H1 (cell line): ENCODE measurements at regions not wholly inside any gene's neighbourhood (a gene's known extent, or its start where the extent isn't known, plus 50 kb on each side); places are given as distances from the start of the nearest gene placed in this dataset.

ENCODE experiments used
- CTCF ChIA-PET: fragments of 300-600 bp; sonication (Branson Sonifier 250); formaldehyde crosslinking; loops from one replicate; lab custom pipeline; 2021; ENCODE audit not compliant: partially characterized antibody; lab: Charles Lee
- POLR2A ChIA-PET: fragments of 300-600 bp; sonication (Branson Sonifier 250); formaldehyde crosslinking; loops from one replicate; lab custom pipeline; 2021; ENCODE audit warnings: inconsistent platforms; ENCODE audit not compliant: partially characterized antibody; lab: Charles Lee
- DNase-seq, 2 experiments: peaks; one replicate each; pipeline versions ENCODE4 v3.0.0 to v3.0.0-alpha.2; 2010 to 2022; ENCODE audit warnings: low spot score in 2 of 2, low read depth in 1 of 2, mixed read lengths in 1 of 2
- FAIRE-seq: peaks from 2 replicates; lab custom pipeline; 2011; peaks lifted over from hg19 to GRCh38; lab: Jason Lieb, UNC
- H2AFZ ChIP-seq: 2 replicates; pipeline ENCODE4 v1.8.1; 2012; ENCODE audit warnings: low read length, inconsistent platforms
- H2AK5ac ChIP-seq: 2 replicates; pipeline ENCODE4 v1.6.1; 2013; ENCODE audit warnings: low read depth, low read length
- H2BK120ac ChIP-seq: replicated peaks from 2 replicates; pipeline ENCODE3; 2013; ENCODE audit warnings: low read depth, low read length, inconsistent platforms
- H2BK12ac ChIP-seq: 2 replicates; pipeline ENCODE4 v1.6.1; 2013; ENCODE audit warnings: low read depth, low read length
- H2BK15ac ChIP-seq: 2 replicates; pipeline ENCODE4 v1.6.1; 2013; ENCODE audit warnings: low read length
- H2BK20ac ChIP-seq: 2 replicates; pipeline ENCODE4 v1.6.1; 2013; ENCODE audit warnings: low read length
- H2BK5ac ChIP-seq: 2 replicates; pipeline ENCODE4 v1.6.1; 2013; ENCODE audit warnings: low read depth, low read length
- H3K14ac ChIP-seq: 2 replicates; pipeline ENCODE4 v1.6.1; 2013; ENCODE audit warnings: inconsistent platforms; ENCODE audit not compliant: insufficient read length
- H3K18ac ChIP-seq: 2 replicates; pipeline ENCODE4 v1.6.1; 2013; ENCODE audit warnings: low read length; ENCODE audit errors: extremely low read depth
- H3K23ac ChIP-seq: 2 replicates; pipeline ENCODE4 v1.6.1; 2013; ENCODE audit warnings: inconsistent platforms; ENCODE audit not compliant: insufficient read length
- H3K23me2 ChIP-seq: 2 replicates; pipeline ENCODE4 v1.6.1; 2013; ENCODE audit warnings: low read depth, low read length
- H3K27ac ChIP-seq: 2 replicates; pipeline ENCODE4 v1.6.1; 2011; ENCODE audit warnings: low read depth, low read length, inconsistent platforms
- H3K27me3 ChIP-seq, 4 experiments: replicated peaks in 1 of 4; 1 replicate in 1 of 4; 2 replicates in 3 of 4; pipeline versions ENCODE4 v1.6.1 to v1.8.1; 2011 to 2013; ENCODE audit warnings: low read length in 3 of 4, mild to moderate bottlenecking in 3 of 4, inconsistent platforms in 2 of 4, mixed read lengths in 2 of 4, moderate library complexity in 1 of 4; ENCODE audit not compliant: control insufficient read depth in 3 of 4, insufficient read depth in 3 of 4; ENCODE audit errors: extremely low read depth in 1 of 4
- H3K36me3 ChIP-seq, 4 experiments: 2 replicates each; pipeline versions ENCODE4 v1.6.1 to v1.8.1; 2011 to 2013; ENCODE audit warnings: mild to moderate bottlenecking in 4 of 4, low read length in 3 of 4, moderate library complexity in 2 of 4, control low read depth in 1 of 4, inconsistent platforms in 1 of 4; ENCODE audit not compliant: insufficient read depth in 4 of 4, control insufficient read depth in 2 of 4
- H3K4ac ChIP-seq: replicated peaks from 2 replicates; pipeline ENCODE3; 2013; ENCODE audit warnings: low read length, low read depth, mixed read lengths, inconsistent platforms; ENCODE audit not compliant: insufficient read length
- H3K4me1 ChIP-seq, 4 experiments: replicated peaks in 1 of 4; 1 replicate in 1 of 4; 2 replicates in 3 of 4; pipeline versions ENCODE4 v1.6.1 to v1.8.1; 2011 to 2013; ENCODE audit warnings: low read length in 3 of 4, inconsistent platforms in 2 of 4, mixed read lengths in 1 of 4; ENCODE audit not compliant: insufficient read depth in 4 of 4, control insufficient read depth in 3 of 4
- H3K4me2 ChIP-seq, 2 experiments: 2 replicates each; pipeline versions ENCODE4 v1.6.1 to v1.8.1; 2011 to 2013; ENCODE audit warnings: low read depth in 2 of 2, low read length in 2 of 2, control low read depth in 1 of 2, inconsistent platforms in 1 of 2, mild to moderate bottlenecking in 1 of 2; ENCODE audit not compliant: insufficient read depth in 1 of 2
- H3K4me3 ChIP-seq, 4 experiments: fragments of 200-600, 300-600 bp in 1 of 4; sonication (generic), shearing (Covaris generic), sonication (Bioruptor Twin) in 1 of 4; 2 replicates each; pipeline versions ENCODE4 v1.5.1 to v1.8.1; 2011 to 2016; ENCODE audit warnings: low read length in 4 of 4, low read depth in 3 of 4, control low read depth in 2 of 4, inconsistent platforms in 2 of 4, mild to moderate bottlenecking in 2 of 4, mixed read lengths in 1 of 4, moderate library complexity in 1 of 4; ENCODE audit not compliant: insufficient read depth in 2 of 4; ENCODE audit errors: extremely low read depth in 1 of 4
- H3K56ac ChIP-seq: replicated peaks from 2 replicates; pipeline ENCODE3; 2013; ENCODE audit warnings: low read depth, mild to moderate bottlenecking, mixed read lengths, low read length, inconsistent platforms; ENCODE audit not compliant: insufficient read length
- H3K79me1 ChIP-seq: 2 replicates; pipeline ENCODE4 v1.6.1; 2013; ENCODE audit warnings: low read depth, low read length, control low read depth
- H3K79me2 ChIP-seq, 2 experiments: 2 replicates each; pipeline versions ENCODE4 v1.6.1 to v1.8.1; 2012 to 2013; ENCODE audit warnings: low read length in 2 of 2, mild to moderate bottlenecking in 2 of 2, inconsistent platforms in 1 of 2; ENCODE audit not compliant: insufficient read depth in 2 of 2, control insufficient read depth in 1 of 2
- H3K9ac ChIP-seq, 4 experiments: replicated peaks in 1 of 4; 1 replicate in 1 of 4; 2 replicates in 3 of 4; pipeline versions ENCODE4 v1.6.1 to v1.8.1; 2011 to 2013; ENCODE audit warnings: low read depth in 3 of 4, low read length in 3 of 4, control low read depth in 2 of 4, mild to moderate bottlenecking in 2 of 4, moderate library complexity in 2 of 4, inconsistent platforms in 1 of 4; ENCODE audit errors: extremely low read depth in 1 of 4
- H3K9me3 ChIP-seq, 2 experiments: 2 replicates each; pipeline versions ENCODE4 v1.6.1 to v1.8.1; 2012 to 2013; ENCODE audit warnings: mild to moderate bottlenecking in 2 of 2, moderate library complexity in 2 of 2, control low read depth in 1 of 2, inconsistent platforms in 1 of 2, low read depth in 1 of 2, low read length in 1 of 2, mixed read lengths in 1 of 2; ENCODE audit not compliant: insufficient read depth in 2 of 2
- H4K20me1 ChIP-seq, 2 experiments: replicated peaks in 1 of 2; 2 replicates each; pipeline versions ENCODE3 to v1.8.1; 2011 to 2013; ENCODE audit warnings: inconsistent platforms in 2 of 2, low read length in 2 of 2, mild to moderate bottlenecking in 1 of 2; ENCODE audit not compliant: insufficient read depth in 2 of 2, control insufficient read depth in 1 of 2
- H4K5ac ChIP-seq: 2 replicates; pipeline ENCODE4 v1.6.1; 2013; ENCODE audit warnings: low read length, low read depth, mixed read lengths, inconsistent platforms; ENCODE audit not compliant: insufficient read length
- H4K8ac ChIP-seq: 2 replicates; pipeline ENCODE4 v1.8.0; 2013; ENCODE audit warnings: mild to moderate bottlenecking, moderate library complexity, low read length, inconsistent platforms; ENCODE audit not compliant: insufficient read depth; ENCODE audit errors: extremely low read depth
- H4K91ac ChIP-seq: replicated peaks from 2 replicates; pipeline ENCODE3; 2013; ENCODE audit warnings: low read length, mixed read lengths, inconsistent platforms; ENCODE audit not compliant: insufficient read length
- BACH1 ChIP-seq: IDR thresholded peaks from 2 replicates; pipeline ENCODE4 v1.6.1; 2012; ENCODE audit warnings: low read length, improper control_type of control experiment
- CREB1 ChIP-seq: IDR thresholded peaks from 2 replicates; pipeline ENCODE4 v1.6.1; 2012; ENCODE audit warnings: inconsistent platforms
- SP2 ChIP-seq: IDR thresholded peaks from 2 replicates; pipeline ENCODE4 v1.6.1; 2012; ENCODE audit warnings: mild to moderate bottlenecking, low read length, inconsistent platforms
- TEAD4 ChIP-seq: IDR thresholded peaks from 2 replicates; pipeline ENCODE4 v1.6.1; 2012; ENCODE audit warnings: low read depth, low read length, inconsistent platforms, mixed read lengths
- WGBS, 2 experiments: shearing (Covaris generic) in 1 of 2; methylation state at CpG; one replicate each; pipeline versions ENCODE4 v1.1.6 to v1.1.7; 2013 to 2015; ENCODE audit warnings: low lambda C conversion rate in 2 of 2, mixed read lengths in 2 of 2, inconsistent platforms in 1 of 2, low coverage in 1 of 2, missing lambda C conversion rate in 1 of 2; ENCODE audit not compliant: insufficient replicate concordance in 2 of 2, insufficient coverage in 1 of 2, insufficient read length in 1 of 2; ENCODE audit errors: extremely low coverage in 1 of 2, missing lambda C conversion rate in 1 of 2; 5-methylcytosine and 5-hydroxymethylcytosine counted together

- FAIRE-seq = no peak
- 93% methylated on average over 2 of the region's 2 CpGs; no CpG with 5 or more reads in 1 of the 2 experiments for WGBS, 2 experiments
Observed at GRCh38 chr6:147128056-147128455, 76.2 kb upstream of the STXBP5 start.

More at GRCh38 chr6:147128056-147128455, 76.2 kb upstream of the STXBP5 start:
- Histone ChIP-seq H3K79me1 (no peaks in the 10 kb centered on the region), H2BK5ac (no peak overlapping the region), H2AK5ac (no peak overlapping the region), H3K9me3 (no peaks in the 10 kb centered on the region), H3K23ac (no peak overlapping the region), H2BK20ac (no peak overlapping the region), H3K18ac (no peak overlapping the region), H3K36me3 (no peaks in the 10 kb centered on the region), H3K4ac (no peak overlapping the region), H4K20me1 (no peaks in the 10 kb centered on the region), H3K4me3 (no peak overlapping the region), H3K23me2 (no peaks in the 10 kb centered on the region), H3K79me2 (no peaks in the 10 kb centered on the region), H2BK120ac (no peak overlapping the region), H4K5ac (no peak overlapping the region), H2BK12ac (no peak overlapping the region), H3K4me1 (peaks cover 0 to 2% (median under 1%) of the 10 kb centered on the region in 4 experiments; a peak in 2 of 7 replicates), H3K27me3 (no peaks in the 10 kb centered on the region), H4K8ac (no peak overlapping the region), H3K9ac (no peak overlapping the region), H3K27ac (no peak overlapping the region), H3K14ac (no peak overlapping the region), H4K91ac (no peak overlapping the region), H3K4me2 (no peak overlapping the region), H2BK15ac (no peak overlapping the region), H2AFZ (no peak overlapping the region), H3K56ac (no peak overlapping the region)
- no peak for TF ChIP-seq TEAD4
- TF ChIP-seq BACH1 = no peak
- no peak for TF ChIP-seq CREB1
- no peak for TF ChIP-seq SP2
- DNase-seq = no peak
- ChIA-PET POLR2A (no interaction called here), CTCF (no interaction called here)
